ENCODE measurements at regions not wholly inside any gene's neighbourhood (a gene's known extent, or its start where the extent isn't known, plus 50 kb on each side); places are given as distances from the start of the nearest gene placed in this dataset.

GRCh38 chr9:85215416-85215815 is 526.3 kb downstream of the AGTPBP1 start:
- TF ChIP-seq CTCF (IDR thresholded peaks at IDR 0.05; ENCODE audit: low read depth, low read length, missing input control) (no peak), MAX (IDR thresholded peaks at IDR 0.05) (no peak), YY1 (IDR thresholded peaks at IDR 0.05) (no peak), SP1 (IDR thresholded peaks at IDR 0.05) (no peak), TAF1 (conservative IDR thresholded peaks at IDR 0.05) (no peak), REST (IDR thresholded peaks at IDR 0.05) (no peak), JUND (IDR thresholded peaks at IDR 0.05) (no peak), RAD21 (IDR thresholded peaks at IDR 0.05) (no peak), EGR1 (IDR thresholded peaks at IDR 0.05; ENCODE audit: low read depth in 2 of 2) (no peak), ZBTB33 (IDR thresholded peaks at IDR 0.05) (no peak), RXRA (IDR thresholded peaks at IDR 0.05) (no peak)
